Thyroid gland (tissue), 4 donors: ENCODE measurements at regions not wholly inside any gene's neighbourhood (a gene's known extent, or its start where the extent isn't known, plus 50 kb on each side); places are given as distances from the start of the nearest gene placed in this dataset.

ENCODE experiments used
- POLR2A ChIP-seq, 2 donors: fragments of 450-650 bp; IDR thresholded peaks; one replicate each; pipeline ENCODE4 v1.6.1; 2017; ENCODE audit warnings: antibody characterized with exemption in 2 of 2, mild to moderate bottlenecking in 2 of 2, moderate library complexity in 1 of 2
- TF ChIP-seq, protein P1 (sequence below), 6 experiments: fragments of 200-600 bp in 3 of 6; fragments of 450-650 bp in 3 of 6; sonication (generic) in 3 of 6; IDR thresholded peaks; one replicate each; pipeline ENCODE4 v1.5.1; 2016 to 2019; ENCODE audit warnings: antibody characterized with exemption in 6 of 6, mild to moderate bottlenecking in 2 of 6, inconsistent platforms in 1 of 6, moderate library complexity in 1 of 6

DNA sequence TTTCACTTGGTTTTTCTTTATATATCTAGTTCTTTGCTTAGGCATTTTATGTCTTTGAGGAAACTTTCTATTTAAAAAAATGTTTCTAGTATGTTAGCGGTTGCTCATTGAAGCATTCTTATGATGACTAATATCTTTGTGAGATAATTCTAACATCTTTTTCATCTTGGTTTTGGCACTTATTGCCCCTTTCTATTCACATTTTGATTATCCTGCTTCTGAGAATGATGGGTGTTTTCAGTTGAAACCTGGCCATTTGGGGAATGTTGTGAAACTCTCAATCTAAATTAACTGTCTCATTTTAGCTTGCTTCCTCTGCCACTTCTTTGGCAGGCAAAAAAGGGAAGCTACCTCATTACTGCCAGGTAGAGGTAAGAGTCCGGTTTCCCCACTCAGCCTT lies 683.1 kb downstream of the DOK5 start:
- TF ChIP-seq, protein P1, sequence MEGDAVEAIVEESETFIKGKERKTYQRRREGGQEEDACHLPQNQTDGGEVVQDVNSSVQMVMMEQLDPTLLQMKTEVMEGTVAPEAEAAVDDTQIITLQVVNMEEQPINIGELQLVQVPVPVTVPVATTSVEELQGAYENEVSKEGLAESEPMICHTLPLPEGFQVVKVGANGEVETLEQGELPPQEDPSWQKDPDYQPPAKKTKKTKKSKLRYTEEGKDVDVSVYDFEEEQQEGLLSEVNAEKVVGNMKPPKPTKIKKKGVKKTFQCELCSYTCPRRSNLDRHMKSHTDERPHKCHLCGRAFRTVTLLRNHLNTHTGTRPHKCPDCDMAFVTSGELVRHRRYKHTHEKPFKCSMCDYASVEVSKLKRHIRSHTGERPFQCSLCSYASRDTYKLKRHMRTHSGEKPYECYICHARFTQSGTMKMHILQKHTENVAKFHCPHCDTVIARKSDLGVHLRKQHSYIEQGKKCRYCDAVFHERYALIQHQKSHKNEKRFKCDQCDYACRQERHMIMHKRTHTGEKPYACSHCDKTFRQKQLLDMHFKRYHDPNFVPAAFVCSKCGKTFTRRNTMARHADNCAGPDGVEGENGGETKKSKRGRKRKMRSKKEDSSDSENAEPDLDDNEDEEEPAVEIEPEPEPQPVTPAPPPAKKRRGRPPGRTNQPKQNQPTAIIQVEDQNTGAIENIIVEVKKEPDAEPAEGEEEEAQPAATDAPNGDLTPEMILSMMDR (IDR thresholded peaks at IDR 0.05), result no peak
- TF ChIP-seq POLR2A (IDR thresholded peaks at IDR 0.05), result no peak
